CD4-positive, alpha-beta T cell treated with Interleukin-17A for 4 hours (primary cell): ENCODE measurements at regions not wholly inside any gene's neighbourhood (a gene's known extent, or its start where the extent isn't known, plus 50 kb on each side); places are given as distances from the start of the nearest gene placed in this dataset.

Source experiments
- DNase-seq: peaks from one replicate; pipeline ENCODE4 v3.0.0-alpha.2; 2020; ENCODE audit warnings: mixed read lengths

- DNase-seq: no peak
Measured at GRCh38 chr13:104442536-104442935, 1376.3 kb upstream of the SLC10A2 start.

GRCh38 chr13:104436555-104436954 is 1370.3 kb upstream of the SLC10A2 start:
- no peak for DNase-seq

- DNase-seq: no peak
Measured at GRCh38 chr13:104431895-104432294, 1365.7 kb upstream of the SLC10A2 start.

- DNase-seq: no peak
Measured at GRCh38 chr13:104426435-104426834, 1360.2 kb upstream of the SLC10A2 start.

- DNase-seq: no peak
Measured at GRCh38 chr13:104422668-104423067, 1356.5 kb upstream of the SLC10A2 start.

- no peak for DNase-seq
Measured at GRCh38 chr13:104416973-104417372, 1350.8 kb upstream of the SLC10A2 start.

- no peak for DNase-seq
Measured at GRCh38 chr13:104414771-104415170, 1348.6 kb upstream of the SLC10A2 start.

GRCh38 chr13:104414181-104414580 is 1348.0 kb upstream of the SLC10A2 start:
- DNase-seq: no peak

- no peak for DNase-seq
Measured at GRCh38 chr13:104411141-104411765, 1345.0 kb upstream of the SLC10A2 start.

GRCh38 chr13:104408733-104409132 is 1342.5 kb upstream of the SLC10A2 start:
- no peak for DNase-seq

GRCh38 chr13:104404325-104404724 is 1338.1 kb upstream of the SLC10A2 start:
- DNase-seq: no peak

- no peak for DNase-seq
Measured at GRCh38 chr13:104389691-104390090, 1323.5 kb upstream of the SLC10A2 start.

- DNase-seq: no peak
Measured at GRCh38 chr13:104387510-104387909, 1321.3 kb upstream of the SLC10A2 start.

GRCh38 chr13:104385404-104385803 is 1319.2 kb upstream of the SLC10A2 start:
- no peak for DNase-seq

GRCh38 chr13:104382951-104383350 is 1316.7 kb upstream of the SLC10A2 start:
- DNase-seq: no peak

- DNase-seq: no peak
Measured at GRCh38 chr13:104376588-104376987, 1310.4 kb upstream of the SLC10A2 start.

- no peak for DNase-seq
Measured at GRCh38 chr13:104375614-104376013, 1309.4 kb upstream of the SLC10A2 start.

- no peak for DNase-seq
Measured at GRCh38 chr13:104372095-104372655, 1306.0 kb upstream of the SLC10A2 start.

- DNase-seq: no peak
Measured at GRCh38 chr13:104365430-104365829, 1299.2 kb upstream of the SLC10A2 start.

GRCh38 chr13:104357672-104358354 is 1291.6 kb upstream of the SLC10A2 start:
- DNase-seq: no peak

GRCh38 chr13:104357174-104357573 is 1291.0 kb upstream of the SLC10A2 start:
- DNase-seq: no peak

- DNase-seq: no peak
Measured at GRCh38 chr13:104355041-104355670, 1288.9 kb upstream of the SLC10A2 start.

- no peak for DNase-seq
Measured at GRCh38 chr13:104327211-104327610, 1261.0 kb upstream of the SLC10A2 start.

- no peak for DNase-seq
Measured at GRCh38 chr13:104326523-104326922, 1260.3 kb upstream of the SLC10A2 start.
